K562 (cell line): ENCODE measurements at regions not wholly inside any gene's neighbourhood (a gene's known extent, or its start where the extent isn't known, plus 50 kb on each side); places are given as distances from the start of the nearest gene placed in this dataset.

Experiments
- ATAC-seq: fragments of 200-7000 bp; cut with Tn5 transposase; 3 replicates; pipeline ENCODE4 v1.9.1; 2020; ENCODE audit warnings: moderate library complexity
- BruUV-seq: library from RNA; stranded (reverse); fragments of 400-500 nt; replicated peaks from 2 replicates; lab custom pipeline; 2021; lab: Mats Ljungman, UMichigan
- CTCF ChIA-PET: fragments of 300-600 bp; formaldehyde crosslinking; extraction: SDS; loops from one replicate; lab custom pipeline; 2021; ENCODE audit warnings: low intra/inter-chr PET ratio; lab: Yijun Ruan, JAX
- POLR2A ChIA-PET: fragments of 300-600, 350-650 bp; sonication (Branson Sonifier 250); formaldehyde crosslinking; extraction: SDS; loops from one replicate; lab custom pipeline; 2021; ENCODE audit warnings: antibody characterized with exemption, inconsistent platforms; lab: Yijun Ruan, JAX
- DNase-seq, 4 experiments: peaks; one replicate each; pipeline versions ENCODE4 v3.0.0 to v3.0.0-alpha.2; 2011 to 2018; ENCODE audit warnings: low spot score in 3 of 4, mixed read lengths in 3 of 4; ENCODE audit errors: extremely low read depth in 1 of 4
- FAIRE-seq: peaks from 2 replicates; lab custom pipeline; 2011; peaks lifted over from hg19 to GRCh38; lab: Jason Lieb, UNC
- H2AFZ ChIP-seq: 2 replicates; pipeline ENCODE4 v1.6.0; 2011; ENCODE audit warnings: low read depth, low read length, control low read depth, inconsistent platforms
- H3K27ac ChIP-seq: fragments of 200-600 bp; 3 replicates; pipeline ENCODE4 v1.8.0; 2011; ENCODE audit warnings: low read depth, mild to moderate bottlenecking, control low read depth, inconsistent platforms, low read length, moderate library complexity, mixed read lengths; ENCODE audit errors: extremely low read depth
- H3K27me3 ChIP-seq, 2 experiments: fragments of 300-600 bp in 1 of 2; 2 replicates in 1 of 2; 3 replicates in 1 of 2; pipeline versions ENCODE4 v1.6.0 to v1.8.0; 2011; ENCODE audit warnings: inconsistent platforms in 2 of 2, low read length in 2 of 2, mild to moderate bottlenecking in 1 of 2, mixed read lengths in 1 of 2, moderate library complexity in 1 of 2; ENCODE audit not compliant: control insufficient read depth in 2 of 2, insufficient read depth in 2 of 2
- H3K36me3 ChIP-seq: fragments of 300-600 bp; 3 replicates; pipeline ENCODE4 v1.8.0; 2011; ENCODE audit warnings: mild to moderate bottlenecking, low read length, inconsistent platforms; ENCODE audit not compliant: control insufficient read depth, insufficient read depth
- H3K4me1 ChIP-seq, 2 experiments: fragments of 200-600 bp in 1 of 2; replicated peaks in 1 of 2; 2 replicates in 1 of 2; 3 replicates in 1 of 2; pipeline versions ENCODE4 v1.5.1 to v1.8.0; 2011; ENCODE audit warnings: inconsistent platforms in 2 of 2, low read length in 2 of 2, mild to moderate bottlenecking in 1 of 2, mixed read lengths in 1 of 2, moderate library complexity in 1 of 2; ENCODE audit not compliant: control insufficient read depth in 2 of 2, insufficient read depth in 2 of 2
- H3K4me2 ChIP-seq: 2 replicates; pipeline ENCODE4 v1.6.1; 2011; ENCODE audit warnings: low read length, control low read depth, inconsistent platforms, mixed read lengths; ENCODE audit not compliant: insufficient read depth
- H3K4me3 ChIP-seq: fragments of 200-600 bp; sonication (generic), shearing (Covaris generic); 2 replicates; pipeline ENCODE4 v1.5.1; 2016; ENCODE audit warnings: control low read depth, inconsistent platforms
- H3K79me2 ChIP-seq: fragments of 200-600 bp; 3 replicates; pipeline ENCODE4 v1.8.0; 2011; ENCODE audit warnings: low read length, inconsistent platforms; ENCODE audit not compliant: control insufficient read depth, insufficient read depth
- H3K9ac ChIP-seq, 2 experiments: 2 replicates each; pipeline versions ENCODE4 v1.6.0 to v1.6.1; 2011; ENCODE audit warnings: low read depth in 2 of 2, low read length in 2 of 2, control low read depth in 1 of 2, inconsistent platforms in 1 of 2, mild to moderate bottlenecking in 1 of 2, mixed read lengths in 1 of 2; ENCODE audit not compliant: insufficient read depth in 1 of 2
- H3K9me1 ChIP-seq: one replicate; pipeline ENCODE4 v1.6.0; 2011; ENCODE audit warnings: inconsistent platforms, mild to moderate bottlenecking, low read length, moderate library complexity; ENCODE audit not compliant: control insufficient read depth, insufficient read depth
- H3K9me3 ChIP-seq: replicated peaks from 2 replicates; pipeline ENCODE4 v1.5.1; 2011; ENCODE audit warnings: low read depth, low read length, inconsistent platforms; ENCODE audit not compliant: control insufficient read depth, insufficient read depth
- H4K20me1 ChIP-seq: replicated peaks from 2 replicates; pipeline ENCODE4 v1.6.1; 2011; ENCODE audit warnings: low read length, inconsistent platforms, mixed read lengths; ENCODE audit not compliant: control insufficient read depth, insufficient read depth
- BRD4 ChIP-seq: fragments of 200-600 bp; sonication (generic); IDR thresholded peaks from 2 replicates; pipeline ENCODE4 v1.6.1; 2017; ENCODE audit warnings: inconsistent platforms
- CAMTA2 ChIP-seq: fragments of 250-450 bp; sonication (Bioruptor Pico); conservative IDR thresholded peaks from 2 replicates; pipeline ENCODE4 v1.5.1; 2022
- EHMT2 ChIP-seq: fragments of 450-650 bp; IDR thresholded peaks from 2 replicates; pipeline ENCODE4 v1.6.1; 2018; ENCODE audit warnings: antibody characterized with exemption
- HMGXB4 ChIP-seq: sonication (generic); formaldehyde crosslinking; IDR thresholded peaks from 2 replicates; pipeline ENCODE4 v1.8.1; 2023; ENCODE audit warnings: mild to moderate bottlenecking, missing genetic modification reagents
- PML ChIP-seq: IDR thresholded peaks from 2 replicates; pipeline ENCODE4 v1.6.1; 2012; ENCODE audit warnings: low read length, inconsistent platforms
- PTRF ChIP-seq: fragments of 450-650 bp; IDR thresholded peaks from 2 replicates; pipeline ENCODE4 v1.6.1; 2016; ENCODE audit warnings: mild to moderate bottlenecking, missing genetic modification characterization, missing compliant biosample characterization
- ZNF217 ChIP-seq: sonication (generic); formaldehyde crosslinking; IDR thresholded peaks from 2 replicates; pipeline ENCODE4 v1.8.0; 2022; ENCODE audit warnings: mild to moderate bottlenecking, missing genetic modification reagents
- ZNF444 ChIP-seq: fragments of 250-450 bp; sonication (Bioruptor Pico); IDR thresholded peaks from 2 replicates; pipeline ENCODE4 v1.4.0; 2020; ENCODE audit warnings: mild to moderate bottlenecking, moderate library complexity
- ZNF449 ChIP-seq: fragments of 250-450 bp; sonication (Bioruptor Pico); IDR thresholded peaks from 2 replicates; pipeline ENCODE4 v1.8.0; 2022; ENCODE audit warnings: moderate library complexity, mild to moderate bottlenecking, inconsistent platforms
- ZNF586 ChIP-seq: fragments of 450-650 bp; formaldehyde crosslinking; conservative IDR thresholded peaks from 2 replicates; pipeline ENCODE4 v1.4.0; 2020; ENCODE audit warnings: mild to moderate bottlenecking, moderate library complexity
- WGBS: fragments of 100-300 bp; shearing (Covaris generic); methylation state at CpG from one replicate; pipeline ENCODE4 v1.1.6; 2016; ENCODE audit warnings: low coverage, mixed read lengths; ENCODE audit not compliant: insufficient coverage; ENCODE audit errors: missing lambda C conversion rate; 5-methylcytosine and 5-hydroxymethylcytosine counted together
- in situ Hi-C: fragments of 300-500 bp; cut with MboI; formaldehyde crosslinking; loops from 4 replicates; pipeline ENCODE4 v1.15.0; 2018; ENCODE audit warnings: inconsistent platforms, mixed read lengths
- intact Hi-C: fragments of 100-400 bp; cut with micrococcal nuclease; formaldehyde crosslinking; loops from 2 replicates; pipeline ENCODE4 v1.14.2; 2022

GRCh38 chr1:177340601-177341067, 169.9 kb downstream of the BRINP2 start (continued):
- no peak for TF ChIP-seq ZNF449 (CRISPR knock-in tag)

GRCh38 chr1:177338376-177338775, 167.6 kb downstream of the BRINP2 start:
- 0% methylated on average over 1 of the region's 1 CpG for WGBS

More at GRCh38 chr1:177338376-177338775, 167.6 kb downstream of the BRINP2 start:
- Histone ChIP-seq H2AFZ (no peak overlapping the region), H3K4me1 (no peaks in the 10 kb centered on the region), H3K27me3 (no peaks in the 10 kb centered on the region), H3K9me1 (no peaks in the 10 kb centered on the region), H3K4me3 (no peak overlapping the region), H4K20me1 (no peaks in the 10 kb centered on the region), H3K27ac (no peak overlapping the region), H3K9ac (no peak overlapping the region), H3K9me3 (0 out of 2 replicates have a peak, but pooled peaks cover 3% of the 10 kb centered on the region), H3K79me2 (no peaks in the 10 kb centered on the region), H3K36me3 (no peaks in the 10 kb centered on the region), H3K4me2 (no peak overlapping the region)
- intact Hi-C loops = no loop called here
- DNase-seq (no peak), FAIRE-seq (no peak), ATAC-seq (no peak)
- in situ Hi-C loops = no loop called here
- POLR2A ChIA-PET = no interaction called here
- CTCF ChIA-PET = no interaction called here
- no TSS peak for BruUV-seq
- no peak for TF ChIP-seq HMGXB4 (CRISPR knock-in tag)
- no peak for TF ChIP-seq ZNF586 (CRISPR knock-in tag)
- no peak for TF ChIP-seq PML
- no peak for TF ChIP-seq ZNF444 (CRISPR knock-in tag)
- no peak for TF ChIP-seq EHMT2
- no peak for TF ChIP-seq PTRF (tag)
- TF ChIP-seq ZNF217 (CRISPR knock-in tag) = no peak
- TF ChIP-seq CAMTA2 (CRISPR knock-in tag) = no peak
- TF ChIP-seq BRD4 = no peak
